ENCODE measurements at regions not wholly inside any gene's neighbourhood (a gene's known extent, or its start where the extent isn't known, plus 50 kb on each side); places are given as distances from the start of the nearest gene placed in this dataset.

GRCh38 chr6:4272996-4273395 is 137.6 kb upstream of the ECI2 start:
- no peak overlapping the region for H3K4me3 ChIP-seq (ENCODE audit: low read length in 2 of 2)
- H3K9me3 ChIP-seq (ENCODE audit: control insufficient read depth, low read length): no peaks in the 10 kb centered on the region
- H3K4me1 ChIP-seq (ENCODE audit: control insufficient read depth in 1 of 2, insufficient read depth in 2 of 2, low read length in 2 of 2): no peaks in the 10 kb centered on the region
- H3K27ac ChIP-seq (ENCODE audit: low read depth in 1 of 2, low read length in 2 of 2): no peak overlapping the region
- no peaks in the 10 kb centered on the region for H3K36me3 ChIP-seq (ENCODE audit: control insufficient read depth in 1 of 2, insufficient read depth in 2 of 2, low read length in 1 of 2)
- ATAC-seq (ENCODE audit: low FRiP score) (peak; percentile 39), DNase-seq (no peak)
- H3K27me3 ChIP-seq (ENCODE audit: control insufficient read depth in 1 of 2, insufficient read depth in 2 of 2, low read length in 1 of 2): no peaks in the 10 kb centered on the region
- WGBS, 2 donors: 80 to 85% methylated on average over 5 to 6 of the region's 6 CpGs
- intact Hi-C loops (cut with DNase I): no loop called here

GRCh38 chr6:4271761-4272470 is 136.5 kb upstream of the ECI2 start:
- ATAC-seq (ENCODE audit: low FRiP score): peak; percentile 48
- Histone ChIP-seq H3K27ac (ENCODE audit: low read depth in 1 of 2, low read length in 2 of 2) (no peak overlapping the region), H3K27me3 (ENCODE audit: control insufficient read depth in 1 of 2, insufficient read depth in 2 of 2, low read length in 1 of 2) (no peaks in the 10 kb centered on the region), H3K9me3 (ENCODE audit: control insufficient read depth, low read length) (no peaks in the 10 kb centered on the region), H3K4me3 (ENCODE audit: low read length in 2 of 2) (no peak overlapping the region), H3K36me3 (ENCODE audit: control insufficient read depth in 1 of 2, insufficient read depth in 2 of 2, low read length in 1 of 2) (no peaks in the 10 kb centered on the region), H3K4me1 (ENCODE audit: control insufficient read depth in 1 of 2, insufficient read depth in 2 of 2, low read length in 2 of 2) (no peaks in the 10 kb centered on the region)
- DNase-seq: no peak
- intact Hi-C loops (cut with DNase I): no loop called here
- WGBS, 2 donors: 95 to 96% methylated on average over 6 of the region's 6 CpGs

- ATAC-seq (ENCODE audit: low FRiP score) (no peak), DNase-seq (no peak)
- H3K36me3 ChIP-seq (ENCODE audit: control insufficient read depth in 1 of 2, insufficient read depth in 2 of 2, low read length in 1 of 2): no peaks in the 10 kb centered on the region
- intact Hi-C loops (cut with DNase I): no loop called here
- no peaks in the 10 kb centered on the region for H3K27me3 ChIP-seq (ENCODE audit: control insufficient read depth in 1 of 2, insufficient read depth in 2 of 2, low read length in 1 of 2)
- no peaks in the 10 kb centered on the region for H3K9me3 ChIP-seq (ENCODE audit: control insufficient read depth, low read length)
- H3K27ac ChIP-seq (ENCODE audit: low read depth in 1 of 2, low read length in 2 of 2): no peak overlapping the region
- H3K4me1 ChIP-seq (ENCODE audit: control insufficient read depth in 1 of 2, insufficient read depth in 2 of 2, low read length in 2 of 2): no peaks in the 10 kb centered on the region
- H3K4me3 ChIP-seq (ENCODE audit: low read length in 2 of 2): no peak overlapping the region
- WGBS, 2 donors: 81 to 82% methylated on average over 1 of the region's 1 CpG
Observed at GRCh38 chr6:4270776-4271175, 135.4 kb upstream of the ECI2 start.

- intact Hi-C loops (cut with DNase I): no loop called here
- no peaks in the 10 kb centered on the region for H3K36me3 ChIP-seq (ENCODE audit: control insufficient read depth in 1 of 2, insufficient read depth in 2 of 2, low read length in 1 of 2)
- H3K9me3 ChIP-seq (ENCODE audit: control insufficient read depth, low read length): no peaks in the 10 kb centered on the region
- 93% methylated on average over 4 of the region's 4 CpGs for WGBS, 2 donors
- no peak for DNase-seq
- ATAC-seq (ENCODE audit: low FRiP score): no peak
- no peaks in the 10 kb centered on the region for H3K4me1 ChIP-seq (ENCODE audit: control insufficient read depth in 1 of 2, insufficient read depth in 2 of 2, low read length in 2 of 2)
- no peaks in the 10 kb centered on the region for H3K27me3 ChIP-seq (ENCODE audit: control insufficient read depth in 1 of 2, insufficient read depth in 2 of 2, low read length in 1 of 2)
- H3K4me3 ChIP-seq (ENCODE audit: low read length in 2 of 2): no peak overlapping the region
- H3K27ac ChIP-seq (ENCODE audit: low read depth in 1 of 2, low read length in 2 of 2): no peak overlapping the region
Observed at GRCh38 chr6:4270001-4270400, 134.6 kb upstream of the ECI2 start.

GRCh38 chr6:4268171-4268570 is 132.8 kb upstream of the ECI2 start:
- DNase-seq (no peak), ATAC-seq (ENCODE audit: low FRiP score) (no peak)
- Histone ChIP-seq H3K4me3 (ENCODE audit: low read length in 2 of 2) (no peak overlapping the region), H3K9me3 (ENCODE audit: control insufficient read depth, low read length) (no peaks in the 10 kb centered on the region), H3K36me3 (ENCODE audit: control insufficient read depth in 1 of 2, insufficient read depth in 2 of 2, low read length in 1 of 2) (no peaks in the 10 kb centered on the region), H3K4me1 (ENCODE audit: control insufficient read depth in 1 of 2, insufficient read depth in 2 of 2, low read length in 2 of 2) (no peaks in the 10 kb centered on the region), H3K27ac (ENCODE audit: low read depth in 1 of 2, low read length in 2 of 2) (no peak overlapping the region), H3K27me3 (ENCODE audit: control insufficient read depth in 1 of 2, insufficient read depth in 2 of 2, low read length in 1 of 2) (no peaks in the 10 kb centered on the region)
- WGBS, 2 donors: 90 to 94% methylated on average over 2 of the region's 2 CpGs
- intact Hi-C loops (cut with DNase I): no loop called here

- DNase-seq: no peak
- no peak overlapping the region for H3K4me3 ChIP-seq (ENCODE audit: low read length in 2 of 2)
- H3K9me3 ChIP-seq (ENCODE audit: control insufficient read depth, low read length): no peaks in the 10 kb centered on the region
Observed at GRCh38 chr6:4265740-4266139, 130.4 kb upstream of the ECI2 start.

GRCh38 chr6:4264601-4265000 is 129.2 kb upstream of the ECI2 start:
- intact Hi-C loops (cut with DNase I): no loop called here
- no peak overlapping the region for H3K27ac ChIP-seq (ENCODE audit: low read depth in 1 of 2, low read length in 2 of 2)
- H3K4me1 ChIP-seq (ENCODE audit: control insufficient read depth in 1 of 2, insufficient read depth in 2 of 2, low read length in 2 of 2): no peaks in the 10 kb centered on the region
- WGBS, 2 donors: 63 to 80% methylated on average over 1 of the region's 1 CpG
- H3K4me3 ChIP-seq (ENCODE audit: low read length in 2 of 2): no peak overlapping the region
- DNase-seq (no peak), ATAC-seq (ENCODE audit: low FRiP score) (no peak)
- H3K36me3 ChIP-seq (ENCODE audit: control insufficient read depth in 1 of 2, insufficient read depth in 2 of 2, low read length in 1 of 2): no peaks in the 10 kb centered on the region
- H3K9me3 ChIP-seq (ENCODE audit: control insufficient read depth, low read length): no peaks in the 10 kb centered on the region
- no peaks in the 10 kb centered on the region for H3K27me3 ChIP-seq (ENCODE audit: control insufficient read depth in 1 of 2, insufficient read depth in 2 of 2, low read length in 1 of 2)

More at GRCh38 chr6:4265740-4266139, 130.4 kb upstream of the ECI2 start:
- Histone ChIP-seq H3K4me1 (ENCODE audit: control insufficient read depth in 1 of 2, insufficient read depth in 2 of 2, low read length in 2 of 2) (no peaks in the 10 kb centered on the region), H3K27ac (ENCODE audit: low read depth in 1 of 2, low read length in 2 of 2) (no peak overlapping the region), H3K36me3 (ENCODE audit: control insufficient read depth in 1 of 2, insufficient read depth in 2 of 2, low read length in 1 of 2) (no peaks in the 10 kb centered on the region), H3K27me3 (ENCODE audit: control insufficient read depth in 1 of 2, insufficient read depth in 2 of 2, low read length in 1 of 2) (no peaks in the 10 kb centered on the region)
- WGBS, 2 donors: 90 to 92% methylated on average over 7 of the region's 7 CpGs
- ATAC-seq (ENCODE audit: low FRiP score): no peak
- intact Hi-C loops (cut with DNase I): no loop called here

GRCh38 chr6:4264081-4264480 is 128.7 kb upstream of the ECI2 start:
- H3K27ac ChIP-seq (ENCODE audit: low read depth in 1 of 2, low read length in 2 of 2): no peak overlapping the region
- ATAC-seq (ENCODE audit: low FRiP score) (no peak), DNase-seq (no peak)
- no peak overlapping the region for H3K4me3 ChIP-seq (ENCODE audit: low read length in 2 of 2)
- no peaks in the 10 kb centered on the region for H3K9me3 ChIP-seq (ENCODE audit: control insufficient read depth, low read length)
- no peaks in the 10 kb centered on the region for H3K36me3 ChIP-seq (ENCODE audit: control insufficient read depth in 1 of 2, insufficient read depth in 2 of 2, low read length in 1 of 2)
- intact Hi-C loops (cut with DNase I): no loop called here
- 56 to 67% methylated on average over 3 of the region's 3 CpGs for WGBS, 2 donors
- H3K4me1 ChIP-seq (ENCODE audit: control insufficient read depth in 1 of 2, insufficient read depth in 2 of 2, low read length in 2 of 2): no peaks in the 10 kb centered on the region
- H3K27me3 ChIP-seq (ENCODE audit: control insufficient read depth in 1 of 2, insufficient read depth in 2 of 2, low read length in 1 of 2): no peaks in the 10 kb centered on the region

- no peaks in the 10 kb centered on the region for H3K4me1 ChIP-seq (ENCODE audit: control insufficient read depth in 1 of 2, insufficient read depth in 2 of 2, low read length in 2 of 2)
- WGBS, 2 donors: 52 to 55% methylated on average over 1 of the region's 1 CpG
- H3K4me3 ChIP-seq (ENCODE audit: low read length in 2 of 2): no peak overlapping the region
- intact Hi-C loops (cut with DNase I): no loop called here
- no peak overlapping the region for H3K27ac ChIP-seq (ENCODE audit: low read depth in 1 of 2, low read length in 2 of 2)
- DNase-seq (no peak), ATAC-seq (ENCODE audit: low FRiP score) (no peak)
- H3K27me3 ChIP-seq (ENCODE audit: control insufficient read depth in 1 of 2, insufficient read depth in 2 of 2, low read length in 1 of 2): no peaks in the 10 kb centered on the region
- no peaks in the 10 kb centered on the region for H3K9me3 ChIP-seq (ENCODE audit: control insufficient read depth, low read length)
- no peaks in the 10 kb centered on the region for H3K36me3 ChIP-seq (ENCODE audit: control insufficient read depth in 1 of 2, insufficient read depth in 2 of 2, low read length in 1 of 2)
Observed at GRCh38 chr6:4262526-4262925, 127.2 kb upstream of the ECI2 start.
